Gastrocnemius medialis (tissue), 4 donors: ENCODE measurements at regions not wholly inside any gene's neighbourhood (a gene's known extent, or its start where the extent isn't known, plus 50 kb on each side); places are given as distances from the start of the nearest gene placed in this dataset.

Source experiments
- CTCF ChIP-seq, 5 experiments: fragments of 450-650 bp in 3 of 5; fragments of 200-600 bp in 2 of 5; sonication (generic) in 2 of 5; IDR thresholded peaks in 4 of 5; conservative IDR thresholded peaks in 1 of 5; 1 replicate in 4 of 5; 2 replicates in 1 of 5; pipeline ENCODE4 v1.5.1; 2016 to 2019; ENCODE audit warnings: antibody characterized with exemption in 5 of 5, mild to moderate bottlenecking in 3 of 5, moderate library complexity in 3 of 5
- POLR2A ChIP-seq, 2 donors: fragments of 450-650 bp; IDR thresholded peaks; one replicate each; pipeline ENCODE4 v1.6.1; 2017; ENCODE audit warnings: antibody characterized with exemption in 2 of 2, mild to moderate bottlenecking in 2 of 2, moderate library complexity in 2 of 2

- TF ChIP-seq CTCF (IDR thresholded peaks at IDR 0.05 in 4 of 5, conservative IDR thresholded peaks at IDR 0.05 in 1 of 5) (no peak), POLR2A (IDR thresholded peaks at IDR 0.05) (no peak)
Measured at GRCh38 chr3:22537560-22537959, 665.6 kb upstream of the UBE2E2 start.
